WERI-Rb-1 (cell line): ENCODE measurements at regions not wholly inside any gene's neighbourhood (a gene's known extent, or its start where the extent isn't known, plus 50 kb on each side); places are given as distances from the start of the nearest gene placed in this dataset.

Source experiments
- DNase-seq: peaks from one replicate; pipeline ENCODE4 v3.0.0-alpha.2; 2020
- H3K27ac ChIP-seq: fragments of 250-450 bp; sonication (Bioruptor Pico); 2 replicates; pipeline ENCODE4 v1.5.1; 2020; ENCODE audit warnings: mild to moderate bottlenecking, moderate library complexity
- H3K27me3 ChIP-seq: fragments of 250-450 bp; sonication (Bioruptor Pico); 2 replicates; pipeline ENCODE4 v1.5.1; 2021; ENCODE audit warnings: mild to moderate bottlenecking, low read depth, moderate library complexity; ENCODE audit not compliant: insufficient read depth, severe bottlenecking
- H3K36me3 ChIP-seq: fragments of 250-450 bp; sonication (Bioruptor Pico); 2 replicates; pipeline ENCODE4 v1.5.1; 2020; ENCODE audit warnings: mild to moderate bottlenecking, moderate library complexity
- H3K4me3 ChIP-seq: 2 replicates; pipeline ENCODE4 v1.5.1; 2011; ENCODE audit warnings: low read depth, mild to moderate bottlenecking, control low read depth, low read length
- H3K9me3 ChIP-seq: fragments of 250-450 bp; sonication (Bioruptor Pico); 2 replicates; pipeline ENCODE4 v1.5.1; 2021; ENCODE audit warnings: mild to moderate bottlenecking, moderate library complexity; ENCODE audit not compliant: severe bottlenecking
- TF ChIP-seq, protein P1 (sequence below): IDR thresholded peaks from 2 replicates; pipeline ENCODE4 v1.5.1; 2011; ENCODE audit warnings: low read depth, mild to moderate bottlenecking, control low read depth, inconsistent platforms, low read length

DNA sequence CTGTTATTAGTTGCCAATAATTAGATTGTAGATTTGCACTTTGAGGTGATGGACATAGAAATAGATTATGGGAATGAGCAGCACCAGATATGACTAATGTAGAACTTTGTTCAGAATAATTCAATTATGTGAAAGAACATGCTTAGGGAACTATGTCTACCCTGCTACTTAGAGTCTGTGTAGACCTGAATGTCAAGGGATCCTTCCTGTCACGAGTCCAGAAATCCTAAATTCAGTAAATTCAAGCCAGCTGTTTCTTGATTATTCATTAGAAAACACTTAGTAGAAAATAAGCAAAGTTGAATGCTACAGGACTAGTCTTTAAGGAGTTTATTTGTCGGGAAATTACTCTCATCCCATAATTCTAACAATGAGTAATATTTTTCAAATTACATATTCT lies 887.3 kb upstream of the SEMA6A start:
- Histone ChIP-seq H3K9me3 (no peaks in the 10 kb centered on the region), H3K4me3 (no peak overlapping the region), H3K27me3 (no peaks in the 10 kb centered on the region), H3K36me3 (no peaks in the 10 kb centered on the region), H3K27ac (no peak overlapping the region)
- TF ChIP-seq, protein P1, sequence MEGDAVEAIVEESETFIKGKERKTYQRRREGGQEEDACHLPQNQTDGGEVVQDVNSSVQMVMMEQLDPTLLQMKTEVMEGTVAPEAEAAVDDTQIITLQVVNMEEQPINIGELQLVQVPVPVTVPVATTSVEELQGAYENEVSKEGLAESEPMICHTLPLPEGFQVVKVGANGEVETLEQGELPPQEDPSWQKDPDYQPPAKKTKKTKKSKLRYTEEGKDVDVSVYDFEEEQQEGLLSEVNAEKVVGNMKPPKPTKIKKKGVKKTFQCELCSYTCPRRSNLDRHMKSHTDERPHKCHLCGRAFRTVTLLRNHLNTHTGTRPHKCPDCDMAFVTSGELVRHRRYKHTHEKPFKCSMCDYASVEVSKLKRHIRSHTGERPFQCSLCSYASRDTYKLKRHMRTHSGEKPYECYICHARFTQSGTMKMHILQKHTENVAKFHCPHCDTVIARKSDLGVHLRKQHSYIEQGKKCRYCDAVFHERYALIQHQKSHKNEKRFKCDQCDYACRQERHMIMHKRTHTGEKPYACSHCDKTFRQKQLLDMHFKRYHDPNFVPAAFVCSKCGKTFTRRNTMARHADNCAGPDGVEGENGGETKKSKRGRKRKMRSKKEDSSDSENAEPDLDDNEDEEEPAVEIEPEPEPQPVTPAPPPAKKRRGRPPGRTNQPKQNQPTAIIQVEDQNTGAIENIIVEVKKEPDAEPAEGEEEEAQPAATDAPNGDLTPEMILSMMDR: no peak
- DNase-seq: no peak

DNA sequence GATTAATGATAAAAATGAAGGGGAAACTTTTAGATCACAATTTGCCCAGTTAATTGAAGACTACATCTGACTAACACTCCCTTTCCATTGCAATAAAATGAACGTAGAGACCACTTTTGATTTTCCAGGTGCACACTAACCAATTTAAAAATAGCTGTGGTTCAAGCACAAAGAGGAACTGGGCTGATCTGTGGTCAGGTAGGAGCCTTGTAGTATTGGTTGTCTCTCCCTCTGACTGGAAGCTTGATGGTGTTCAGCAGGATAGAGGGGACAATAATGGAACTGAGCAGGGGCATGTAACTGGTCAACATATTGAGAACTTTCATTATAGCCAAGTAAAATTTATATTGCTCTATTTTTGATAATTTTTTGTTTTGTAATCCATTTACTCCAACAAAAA lies 886.8 kb upstream of the SEMA6A start:
- H3K4me3 ChIP-seq: no peak overlapping the region
- no peaks in the 10 kb centered on the region for H3K9me3 ChIP-seq
- DNase-seq: no peak
- TF ChIP-seq, protein P1: no peak
- no peak overlapping the region for H3K27ac ChIP-seq
- H3K36me3 ChIP-seq: no peaks in the 10 kb centered on the region
- H3K27me3 ChIP-seq: no peaks in the 10 kb centered on the region

DNA sequence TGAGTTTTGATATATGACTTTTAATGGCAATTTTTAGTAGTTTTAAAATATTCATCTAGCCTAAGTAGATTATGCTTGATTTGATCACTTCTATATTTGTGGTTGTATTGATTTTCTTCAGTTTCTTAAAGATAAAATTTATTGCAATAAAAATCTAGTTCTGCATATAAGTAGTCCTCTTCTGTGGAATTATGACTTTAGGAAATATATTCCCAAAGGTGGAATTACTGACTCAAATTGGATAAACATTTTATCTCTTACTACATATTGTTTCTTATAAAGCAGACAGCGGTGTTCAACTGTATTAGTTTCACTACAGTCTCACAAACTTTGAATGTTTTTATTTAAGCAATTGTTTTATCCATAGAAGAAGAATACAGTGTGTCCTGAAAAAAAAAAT lies 883.0 kb upstream of the SEMA6A start:
- DNase-seq: no peak
- TF ChIP-seq, protein P1: no peak
- H3K9me3 ChIP-seq: no peaks in the 10 kb centered on the region

GRCh38 chr5:117456866-117457470 lies 882.3 kb upstream of the SEMA6A start:
- Histone ChIP-seq H3K27ac (no peak overlapping the region), H3K36me3 (no peaks in the 10 kb centered on the region), H3K27me3 (no peaks in the 10 kb centered on the region), H3K9me3 (no peaks in the 10 kb centered on the region), H3K4me3 (no peak overlapping the region)
- DNase-seq: no peak
- TF ChIP-seq, protein P1: no peak

More for the DNA sequence above, 883.0 kb upstream of the SEMA6A start:
- no peaks in the 10 kb centered on the region for H3K36me3 ChIP-seq
- no peak overlapping the region for H3K4me3 ChIP-seq
- no peak overlapping the region for H3K27ac ChIP-seq
- H3K27me3 ChIP-seq: no peaks in the 10 kb centered on the region

DNA sequence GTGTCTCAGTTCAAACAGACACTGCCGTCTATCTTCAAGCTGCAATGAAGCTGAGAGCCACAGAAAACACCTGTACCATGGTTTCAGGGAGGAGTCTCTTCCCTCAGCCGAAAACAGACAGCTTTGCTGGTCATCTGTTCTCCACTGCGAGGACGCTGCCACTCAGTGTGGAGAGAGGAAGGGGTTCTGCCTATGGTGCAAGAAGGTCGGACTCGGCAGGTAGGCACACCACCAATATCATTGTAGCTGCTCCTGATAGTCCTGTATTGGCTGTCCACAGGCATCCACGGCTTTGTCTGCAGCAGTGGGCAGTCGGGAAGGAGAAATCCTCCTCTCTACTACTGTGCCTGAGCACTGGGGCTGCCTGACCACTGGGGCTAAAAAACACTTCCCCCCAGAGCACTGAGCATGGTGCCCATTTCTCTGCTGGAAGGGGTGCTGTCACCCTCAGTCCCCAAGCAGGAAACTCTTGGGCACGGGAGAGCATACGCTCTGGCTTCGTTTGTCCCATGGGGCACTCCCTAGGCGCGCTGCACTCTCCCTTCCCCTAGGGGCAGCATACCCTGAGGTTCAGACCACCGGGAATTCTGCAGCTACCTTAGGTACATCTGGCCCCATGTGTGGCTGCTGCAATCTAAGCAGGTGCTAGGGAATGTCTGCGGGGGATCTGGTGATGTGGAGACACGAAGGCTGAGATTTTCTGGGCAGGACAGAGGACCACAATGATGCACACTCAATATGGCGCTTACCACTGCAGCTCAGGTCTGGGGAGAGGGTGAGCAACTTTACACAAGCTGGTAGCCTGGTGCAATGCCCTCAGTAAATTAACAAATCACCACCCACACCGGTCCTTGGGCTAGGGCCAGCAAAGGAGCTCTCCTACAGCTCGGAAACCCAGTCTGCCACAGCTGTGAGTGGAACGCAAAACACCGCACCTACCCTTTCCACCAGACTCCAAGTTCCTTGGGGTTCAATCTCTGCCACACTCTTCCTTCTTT lies 880.9 kb upstream of the SEMA6A start:
- Histone ChIP-seq H3K27me3 (no peaks in the 10 kb centered on the region), H3K36me3 (no peaks in the 10 kb centered on the region), H3K9me3 (no peaks in the 10 kb centered on the region), H3K27ac (no peak overlapping the region), H3K4me3 (no peak overlapping the region)
- DNase-seq: peak; percentile 30
- TF ChIP-seq, protein P1: peak; percentile 47
